ENCODE measurements at regions not wholly inside any gene's neighbourhood (a gene's known extent, or its start where the extent isn't known, plus 50 kb on each side); places are given as distances from the start of the nearest gene placed in this dataset.

- no peak for TF ChIP-seq MED13 (CRISPR knock-in tag; IDR thresholded peaks at IDR 0.05)
- TF ChIP-seq UBTF (CRISPR knock-in tag; IDR thresholded peaks at IDR 0.05), result no peak
- no peak for TF ChIP-seq CHD2 (IDR thresholded peaks at IDR 0.05; ENCODE audit: low read depth, low read length)
- TF ChIP-seq ZNF576 (CRISPR knock-in tag; IDR thresholded peaks at IDR 0.05), result no peak
- no peak for TF ChIP-seq CBX2 (IDR thresholded peaks at IDR 0.05; ENCODE audit: low read depth, low read length)
- no peak for TF ChIP-seq CBX2 (CRISPR knock-in tag; IDR thresholded peaks at IDR 0.05; ENCODE audit: low read depth)
- TF ChIP-seq ZEB1 (IDR thresholded peaks at IDR 0.05; ENCODE audit: insufficient replicate concordance, low read depth), result no peak
- no peak for TF ChIP-seq RFX1 (IDR thresholded peaks at IDR 0.05)
- no peak for TF ChIP-seq PAWR (CRISPR knock-in tag; IDR thresholded peaks at IDR 0.05; ENCODE audit: borderline replicate concordance)
- no peak for TF ChIP-seq THAP8 (CRISPR knock-in tag; IDR thresholded peaks at IDR 0.05; ENCODE audit: borderline replicate concordance)
- no peak for TF ChIP-seq RORA (CRISPR knock-in tag; IDR thresholded peaks at IDR 0.05)
- TF ChIP-seq ZNF280D (CRISPR knock-in tag; IDR thresholded peaks at IDR 0.05), result no peak
- no peak for TF ChIP-seq ZFP41 (CRISPR knock-in tag; IDR thresholded peaks at IDR 0.05; ENCODE audit: borderline replicate concordance)
- TF ChIP-seq ZNF816 (CRISPR knock-in tag; IDR thresholded peaks at IDR 0.05; ENCODE audit: borderline replicate concordance), result no peak
- TF ChIP-seq MXI1 (IDR thresholded peaks at IDR 0.05; ENCODE audit: borderline replicate concordance, low read depth, low read length), result no peak
- FAIRE-seq (no peak), ATAC-seq (no peak), DNase-seq (ENCODE audit: low spot score) (no peak)
- no TSS peak for BruUV-seq (replicated peaks)
- Histone ChIP-seq H3K4me2 (ENCODE audit: low read depth, low read length) (no peak overlapping the region), H3K79me2 (ENCODE audit: insufficient read depth, low read length) (no peaks in the 10 kb centered on the region), H2AFZ (ENCODE audit: low read length) (no peak overlapping the region), H3K4me1 (ENCODE audit: insufficient read depth, low read length) (no peaks in the 10 kb centered on the region), H3K27me3 (ENCODE audit: control insufficient read depth in 1 of 2, insufficient read depth in 2 of 2, low read length in 2 of 2) (no peaks in the 10 kb centered on the region), H3K4me3 (replicated peaks in 1 of 3; ENCODE audit: insufficient read depth in 1 of 3, low read depth in 2 of 3, low read length in 3 of 3) (no peak overlapping the region), H3K9me3 (ENCODE audit: low read length) (peaks cover 89% of the 10 kb centered on the region), H3K27ac (ENCODE audit: extremely low read length, insufficient read depth, low read length) (no peak overlapping the region), H3K36me3 (replicated peaks in 1 of 2; ENCODE audit: control insufficient read depth in 1 of 2, insufficient read depth in 2 of 2, low read length in 2 of 2) (no peaks in the 10 kb centered on the region), H4K20me1 (ENCODE audit: insufficient read depth, low read length) (no peaks in the 10 kb centered on the region), H3K9ac (ENCODE audit: insufficient read depth, low read depth, low read length) (no peak overlapping the region)
- ChIA-PET POLR2A (no interaction called here), CTCF (ENCODE audit: low intra/inter-chr PET ratio, low total read pairs) (no interaction called here)
- intact Hi-C loops (cut with micrococcal nuclease; ENCODE audit: unreplicated experiment), result no loop called here
- in situ Hi-C loops (cut with HindIII; ENCODE audit: extremely low pct_ligation_motif_present, low pct_unique_long_range_greater_than_20kb), result no loop called here
These were observed 1785.9 kb upstream of the WWC1 start for GRCh38 chr5:166505544-166505943.
